ENCODE measurements at regions not wholly inside any gene's neighbourhood (a gene's known extent, or its start where the extent isn't known, plus 50 kb on each side); places are given as distances from the start of the nearest gene placed in this dataset.

DNA sequence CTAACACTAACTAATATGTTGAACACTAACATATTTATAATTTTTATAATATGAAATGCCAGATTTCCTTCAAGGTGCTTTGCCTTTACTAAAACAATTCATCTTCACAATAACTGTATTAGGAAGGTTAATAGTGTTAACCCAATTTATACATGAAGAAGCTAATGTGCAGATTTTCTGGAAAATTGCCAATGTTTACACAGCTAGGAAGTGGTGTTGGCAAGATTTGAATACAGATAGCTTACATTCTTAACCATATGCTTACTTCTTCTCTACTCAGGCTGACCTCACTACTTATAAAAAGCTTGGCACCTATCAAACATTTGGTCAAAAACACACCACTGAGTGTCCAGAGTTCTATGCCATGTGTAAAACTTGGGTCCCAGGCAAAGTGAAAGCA lies 445.4 kb upstream of the ITGA1 start:
- Mint-ChIP-seq H3K27ac (no peak overlapping the region), H3K9me3 (peaks cover 0 to 16% (median 3%) of the 10 kb centered on the region in 6 donors), H3K36me3 (no peaks in the 10 kb centered on the region), H3K4me1 (no peaks in the 10 kb centered on the region), H3K4me3 (no peak overlapping the region), H3K27me3 (ENCODE audit: low read depth in 3 of 3) (peaks cover 0 to 1% (median 0%) of the 10 kb centered on the region in 3 donors)
- no peak for DNase-seq

DNA sequence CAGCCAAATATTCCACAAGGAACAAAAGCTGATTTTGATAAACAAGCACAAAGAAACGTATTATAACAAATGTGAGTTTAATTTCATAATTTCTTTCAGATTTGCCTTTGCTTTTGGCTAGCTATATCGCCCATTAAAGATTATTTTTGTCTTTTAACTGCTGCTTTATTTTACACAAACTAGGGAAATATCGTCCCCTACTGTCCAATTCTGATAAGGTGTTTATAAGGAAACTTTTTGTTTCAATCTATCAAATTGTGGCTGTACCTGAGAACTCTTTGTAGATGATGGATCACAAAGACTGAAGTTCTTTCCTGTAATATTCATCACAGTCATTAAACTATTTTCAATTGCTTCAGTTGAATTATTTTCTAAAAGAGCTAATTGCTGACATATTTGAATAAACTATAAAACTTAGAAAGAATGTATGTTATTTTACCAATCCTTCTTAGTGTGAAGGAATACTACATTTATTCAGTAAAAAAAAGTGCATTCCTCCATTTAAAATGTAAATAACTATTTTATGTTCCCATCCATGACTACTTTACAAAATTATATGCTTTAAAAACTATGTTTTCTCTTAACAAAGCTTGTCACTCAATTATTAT lies 431.3 kb upstream of the ITGA1 start:
- Mint-ChIP-seq H3K36me3 (no peaks in the 10 kb centered on the region), H3K4me1 (no peaks in the 10 kb centered on the region), H3K27ac (no peak overlapping the region), H3K27me3 (ENCODE audit: low read depth in 3 of 3) (peaks cover 0 to under 1% (median 0%) of the 10 kb centered on the region in 3 donors), H3K9me3 (peaks cover 0 to 6% (median 0%) of the 10 kb centered on the region in 6 donors), H3K4me3 (no peak overlapping the region)
- no peak for DNase-seq

- peaks cover 0 to 6% (median 0%) of the 10 kb centered on the region in 6 donors for H3K9me3 Mint-ChIP-seq
- DNase-seq: no peak
- H3K27me3 Mint-ChIP-seq (ENCODE audit: low read depth in 3 of 3): no peaks in the 10 kb centered on the region
- H3K4me1 Mint-ChIP-seq: no peaks in the 10 kb centered on the region
- no peaks in the 10 kb centered on the region for H3K36me3 Mint-ChIP-seq
- no peak overlapping the region for H3K27ac Mint-ChIP-seq
- no peak overlapping the region for H3K4me3 Mint-ChIP-seq
Observed at GRCh38 chr5:52359261-52359660, 428.5 kb upstream of the ITGA1 start.

- no peaks in the 10 kb centered on the region for H3K27me3 Mint-ChIP-seq (ENCODE audit: low read depth in 3 of 3)
- H3K36me3 Mint-ChIP-seq: no peaks in the 10 kb centered on the region
- DNase-seq: no peak
- no peaks in the 10 kb centered on the region for H3K4me1 Mint-ChIP-seq
- H3K27ac Mint-ChIP-seq: no peak overlapping the region
- no peak overlapping the region for H3K4me3 Mint-ChIP-seq
- H3K9me3 Mint-ChIP-seq: peaks cover 0 to 6% (median under 1%) of the 10 kb centered on the region in 6 donors
Observed at GRCh38 chr5:52360985-52361384, 426.7 kb upstream of the ITGA1 start.

GRCh38 chr5:52374286-52374685 lies 413.4 kb upstream of the ITGA1 start:
- no peak overlapping the region for H3K27ac Mint-ChIP-seq

DNA sequence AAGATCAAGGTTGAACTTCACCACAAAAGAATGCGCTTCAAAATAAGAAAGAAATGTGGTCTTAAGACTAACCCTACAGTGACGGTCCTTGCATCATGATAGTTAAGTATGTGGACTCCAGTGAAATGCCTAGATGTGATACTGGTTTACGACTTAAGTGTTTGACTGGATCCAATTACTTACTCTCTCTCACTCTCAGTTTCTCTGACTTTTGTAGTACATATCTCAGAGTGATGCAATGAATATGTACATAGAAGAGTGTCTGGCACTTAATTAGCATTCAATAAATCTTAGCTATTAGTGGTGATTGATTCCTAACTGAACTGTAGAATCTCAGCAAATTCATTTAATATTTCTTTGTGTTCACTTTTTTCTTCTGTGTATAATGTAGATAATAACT lies 411.7 kb upstream of the ITGA1 start:
- Mint-ChIP-seq H3K36me3 (no peaks in the 10 kb centered on the region), H3K4me3 (no peak overlapping the region), H3K9me3 (peaks cover 0 to 8% (median 0%) of the 10 kb centered on the region in 6 donors), H3K27me3 (ENCODE audit: low read depth in 3 of 3) (peaks cover 0 to 4% (median 0%) of the 10 kb centered on the region in 3 donors), H3K27ac (no peak overlapping the region), H3K4me1 (no peaks in the 10 kb centered on the region)
- no peak for DNase-seq

More at GRCh38 chr5:52374286-52374685, 413.4 kb upstream of the ITGA1 start:
- peaks cover 0 to 5% (median 0%) of the 10 kb centered on the region in 6 donors for H3K9me3 Mint-ChIP-seq
- H3K4me3 Mint-ChIP-seq: no peak overlapping the region
- peaks cover 0 to 1% (median 0%) of the 10 kb centered on the region in 3 donors for H3K27me3 Mint-ChIP-seq (ENCODE audit: low read depth in 3 of 3)
- DNase-seq: no peak
- no peaks in the 10 kb centered on the region for H3K4me1 Mint-ChIP-seq
- H3K36me3 Mint-ChIP-seq: no peaks in the 10 kb centered on the region

DNA sequence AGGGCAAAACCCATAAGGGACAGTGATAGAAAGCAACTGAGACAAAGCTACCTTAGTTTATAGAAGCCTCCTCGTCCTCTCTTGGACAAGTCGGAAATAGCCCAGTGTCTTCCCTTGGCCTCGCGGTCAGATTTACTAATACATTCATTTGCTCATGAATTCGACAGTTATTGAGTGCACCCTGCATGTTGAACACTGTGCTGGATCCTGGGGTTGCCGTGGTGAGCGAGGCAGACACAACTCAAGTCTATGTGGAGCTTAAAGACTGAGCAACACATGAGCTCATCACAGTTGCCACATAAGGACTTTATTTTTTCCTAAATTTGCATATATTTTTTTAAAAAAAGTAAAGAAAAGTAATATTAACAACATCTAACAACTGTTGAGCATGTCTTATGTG lies 411.1 kb upstream of the ITGA1 start:
- DNase-seq: no peak
- peaks cover 0 to 3% (median 0%) of the 10 kb centered on the region in 3 donors for H3K27me3 Mint-ChIP-seq (ENCODE audit: low read depth in 3 of 3)
- no peaks in the 10 kb centered on the region for H3K36me3 Mint-ChIP-seq
- H3K9me3 Mint-ChIP-seq: peaks cover 0 to 8% (median 0%) of the 10 kb centered on the region in 6 donors
- H3K27ac Mint-ChIP-seq: no peak overlapping the region
- no peak overlapping the region for H3K4me3 Mint-ChIP-seq
- no peaks in the 10 kb centered on the region for H3K4me1 Mint-ChIP-seq

DNA sequence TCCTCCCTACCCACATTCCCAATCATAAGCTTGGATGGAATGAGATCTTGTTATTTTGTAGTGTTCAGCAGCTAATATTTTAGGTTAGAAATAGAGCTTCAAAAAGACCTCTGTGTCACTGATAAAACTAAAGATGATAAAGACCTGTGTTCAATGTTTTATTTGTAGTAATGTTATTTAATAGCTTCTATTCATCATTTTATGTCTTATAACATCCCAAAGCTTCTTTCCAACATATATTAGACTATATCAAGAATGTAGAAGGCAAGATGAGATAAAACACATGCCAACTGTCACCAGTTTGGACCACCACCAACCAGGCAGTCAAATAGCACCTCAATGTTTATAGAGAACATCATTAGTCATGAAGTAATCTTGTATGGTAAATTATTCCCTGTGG lies 409.5 kb upstream of the ITGA1 start:
- no peaks in the 10 kb centered on the region for H3K4me1 Mint-ChIP-seq
- peaks cover 0 to 3% (median 0%) of the 10 kb centered on the region in 3 donors for H3K27me3 Mint-ChIP-seq (ENCODE audit: low read depth in 3 of 3)
- H3K27ac Mint-ChIP-seq: no peak overlapping the region
- no peak overlapping the region for H3K4me3 Mint-ChIP-seq
- no peak for DNase-seq
- peaks cover 0 to 12% (median 0%) of the 10 kb centered on the region in 6 donors for H3K9me3 Mint-ChIP-seq
- no peaks in the 10 kb centered on the region for H3K36me3 Mint-ChIP-seq

DNA sequence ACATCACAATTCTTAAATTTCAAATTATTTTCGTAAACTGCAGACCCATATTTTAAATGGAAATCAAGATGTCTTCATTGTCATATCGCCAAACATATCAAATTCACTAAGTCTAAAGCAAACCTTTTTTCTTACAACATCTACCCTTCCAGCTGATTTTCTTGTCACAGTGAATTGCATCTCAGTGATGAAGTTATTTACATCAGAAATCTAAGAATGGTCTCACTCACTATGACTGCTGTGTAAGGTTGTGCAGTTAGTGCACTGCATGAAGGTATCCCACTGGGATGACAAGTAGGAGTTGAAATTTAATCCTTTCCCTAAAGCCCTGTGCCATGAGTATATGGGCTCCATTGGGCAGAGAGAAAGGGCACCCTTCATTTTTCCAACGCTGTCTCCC lies 399.4 kb upstream of the ITGA1 start:
- Mint-ChIP-seq H3K4me3 (no peak overlapping the region), H3K9me3 (peaks cover 0 to 6% (median 0%) of the 10 kb centered on the region in 6 donors), H3K27me3 (ENCODE audit: low read depth in 3 of 3) (peaks cover 0 to 6% (median 2%) of the 10 kb centered on the region in 3 donors), H3K4me1 (no peaks in the 10 kb centered on the region), H3K36me3 (no peaks in the 10 kb centered on the region), H3K27ac (no peak overlapping the region)
- DNase-seq: no peak

DNA sequence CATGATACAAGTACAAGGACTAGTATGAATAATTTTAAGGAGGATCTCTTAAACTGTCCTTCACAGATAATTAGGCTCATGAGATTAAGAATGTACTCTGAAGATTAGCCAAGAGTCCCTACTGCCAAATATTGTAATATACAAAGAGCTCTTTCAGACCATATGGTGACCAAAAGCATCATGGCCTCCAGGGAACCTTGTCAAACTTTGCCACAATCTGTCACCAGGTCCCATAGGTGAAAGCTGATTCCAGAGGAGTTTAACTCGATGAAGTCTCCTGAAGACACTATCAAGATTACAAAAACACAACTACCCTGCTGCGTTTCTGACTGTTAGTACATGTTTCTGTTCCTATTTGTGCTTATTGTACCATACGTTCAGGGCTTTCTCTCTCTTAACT lies 395.4 kb upstream of the ITGA1 start:
- H3K27ac Mint-ChIP-seq: no peak overlapping the region
- no peaks in the 10 kb centered on the region for H3K36me3 Mint-ChIP-seq
- H3K4me3 Mint-ChIP-seq: no peak overlapping the region
- no peak for DNase-seq
- H3K9me3 Mint-ChIP-seq: peaks cover 0 to 6% (median 4%) of the 10 kb centered on the region in 6 donors
- H3K4me1 Mint-ChIP-seq: no peaks in the 10 kb centered on the region
- H3K27me3 Mint-ChIP-seq (ENCODE audit: low read depth in 3 of 3): peaks cover 0 to 4% (median 0%) of the 10 kb centered on the region in 3 donors

GRCh38 chr5:52409835-52410234 lies 377.9 kb upstream of the ITGA1 start:
- DNase-seq: no peak
- Mint-ChIP-seq H3K27me3 (ENCODE audit: low read depth in 3 of 3) (no peaks in the 10 kb centered on the region), H3K9me3 (peaks cover 0 to 10% (median 2%) of the 10 kb centered on the region in 6 donors), H3K27ac (no peak overlapping the region), H3K4me3 (no peak overlapping the region), H3K4me1 (no peaks in the 10 kb centered on the region), H3K36me3 (no peaks in the 10 kb centered on the region)

DNA sequence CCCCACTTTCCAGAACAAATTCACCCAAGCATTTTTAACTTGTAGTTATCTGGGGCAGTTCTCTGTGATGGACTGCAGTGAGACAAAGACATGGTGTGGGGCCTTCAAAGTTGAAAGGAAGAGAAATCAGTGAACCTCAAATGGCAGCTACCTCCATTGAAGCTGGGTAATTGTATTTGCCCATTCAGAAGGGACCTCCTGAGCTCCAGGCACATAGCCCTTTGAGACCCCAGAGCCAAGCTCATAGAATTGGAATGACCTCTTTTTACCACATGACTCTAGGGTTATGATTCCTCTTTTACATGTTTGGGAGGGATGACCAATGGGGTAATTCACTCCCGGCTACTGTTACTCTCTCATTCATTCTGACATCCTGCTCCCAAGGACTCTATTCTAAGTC lies 368.4 kb upstream of the ITGA1 start:
- Mint-ChIP-seq H3K4me1 (no peaks in the 10 kb centered on the region), H3K36me3 (no peaks in the 10 kb centered on the region), H3K9me3 (peaks cover 0 to 6% (median 1%) of the 10 kb centered on the region in 6 donors), H3K4me3 (no peak overlapping the region), H3K27ac (no peak overlapping the region), H3K27me3 (ENCODE audit: low read depth in 3 of 3) (peaks cover 0 to 2% (median 0%) of the 10 kb centered on the region in 3 donors)
- DNase-seq: no peak

DNA sequence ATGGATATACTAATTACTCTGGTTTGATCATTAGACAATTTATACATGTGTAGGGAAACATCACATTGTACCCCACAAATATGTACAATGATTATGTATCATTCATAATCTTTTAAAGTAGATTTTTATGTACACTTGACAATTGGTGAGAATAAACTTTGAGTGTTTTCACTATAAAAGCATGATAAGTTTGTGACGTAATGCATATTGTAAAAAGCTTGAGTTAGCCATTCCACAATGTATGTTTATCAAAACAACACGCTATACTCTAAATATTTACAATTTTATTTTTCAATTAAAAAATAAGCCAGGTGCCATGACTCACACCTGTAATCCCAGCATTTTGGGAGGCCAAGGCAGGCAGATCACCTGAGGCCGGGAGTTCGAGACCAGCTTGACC lies 360.1 kb upstream of the ITGA1 start:
- Mint-ChIP-seq H3K36me3 (no peaks in the 10 kb centered on the region), H3K27ac (no peak overlapping the region), H3K9me3 (peaks cover 1 to 14% (median 7%) of the 10 kb centered on the region in 6 donors), H3K27me3 (ENCODE audit: low read depth in 3 of 3) (peaks cover 0 to 8% (median 1%) of the 10 kb centered on the region in 3 donors), H3K4me1 (no peaks in the 10 kb centered on the region), H3K4me3 (no peak overlapping the region)
- no peak for DNase-seq

GRCh38 chr5:52428977-52429489 lies 358.7 kb upstream of the ITGA1 start:
- Mint-ChIP-seq H3K4me1 (no peaks in the 10 kb centered on the region), H3K27ac (no peak overlapping the region), H3K9me3 (peaks cover 1 to 14% (median 7%) of the 10 kb centered on the region in 6 donors), H3K27me3 (ENCODE audit: low read depth in 3 of 3) (peaks cover 0 to 9% (median 1%) of the 10 kb centered on the region in 3 donors), H3K4me3 (no peak overlapping the region), H3K36me3 (no peaks in the 10 kb centered on the region)
- no peak for DNase-seq

GRCh38 chr5:52441768-52442167 lies 345.9 kb upstream of the ITGA1 start:
- H3K27ac Mint-ChIP-seq: no peak overlapping the region
- H3K4me3 Mint-ChIP-seq: no peak overlapping the region
- peaks cover 2 to 10% (median 4%) of the 10 kb centered on the region in 6 donors for H3K9me3 Mint-ChIP-seq

More at GRCh38 chr5:52441768-52442167, 345.9 kb upstream of the ITGA1 start:
- no peak for DNase-seq
- Mint-ChIP-seq H3K4me1 (no peaks in the 10 kb centered on the region), H3K36me3 (no peaks in the 10 kb centered on the region), H3K27me3 (ENCODE audit: low read depth in 3 of 3) (peaks cover 0 to 3% (median under 1%) of the 10 kb centered on the region in 3 donors)

Data from immature natural killer cell (primary cell).